ENCODE measurements at regions not wholly inside any gene's neighbourhood (a gene's known extent, or its start where the extent isn't known, plus 50 kb on each side); places are given as distances from the start of the nearest gene placed in this dataset.

- DNase-seq = no peak
Measured at GRCh38 chr7:15794801-15795200, 108.3 kb upstream of the MEOX2 start.

DNA sequence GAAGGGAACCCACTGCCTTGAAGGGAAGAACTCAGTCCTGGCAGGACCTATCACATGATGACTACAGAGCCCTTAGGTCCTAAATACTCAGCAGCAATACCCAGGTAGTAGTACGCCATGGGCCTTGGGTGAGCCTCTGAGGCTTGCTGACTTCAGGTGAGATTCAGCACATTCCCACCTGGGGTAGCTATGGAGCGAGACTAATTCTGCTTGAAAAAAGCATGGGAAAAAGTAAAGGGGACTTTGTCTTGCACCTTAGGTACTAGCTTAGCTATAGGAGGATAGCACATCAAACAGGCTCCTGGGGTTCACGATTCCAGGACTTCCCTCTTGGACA, 98.2 kb upstream of the MEOX2 start:
- DNase-seq = no peak

DNA sequence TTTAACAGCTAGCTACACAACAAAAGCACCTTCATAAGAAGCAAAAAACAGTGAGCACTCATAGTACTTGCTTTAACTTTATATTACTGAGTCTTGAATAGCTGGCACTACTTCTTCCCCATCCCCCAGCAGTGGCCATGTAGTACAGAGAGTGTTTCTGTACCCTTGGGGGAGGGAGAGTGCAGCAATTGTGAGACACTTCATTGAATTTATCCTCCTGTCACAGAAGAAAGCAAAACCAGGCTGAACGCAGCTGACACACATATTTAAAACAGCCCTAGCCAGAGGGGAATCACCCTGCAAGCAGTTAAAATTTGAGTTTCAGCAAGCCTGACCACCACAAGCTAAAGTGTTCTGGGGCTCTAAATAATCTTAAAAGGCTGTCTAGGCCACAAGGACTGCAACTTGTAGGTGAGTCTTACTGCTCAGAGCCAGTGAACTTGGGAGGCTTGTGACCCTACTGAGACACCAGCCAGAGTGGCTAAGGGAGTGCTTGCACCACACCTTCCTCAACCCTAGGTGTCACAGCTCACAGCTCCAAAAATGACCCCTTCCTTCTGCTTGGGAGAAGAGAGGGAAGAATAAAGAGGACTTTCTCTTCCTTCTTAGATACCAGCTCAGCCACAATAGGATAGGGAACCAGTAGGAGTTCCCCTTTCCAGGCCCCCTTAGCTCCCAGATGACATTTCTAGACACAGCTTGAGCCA, 97.7 kb upstream of the MEOX2 start:
- DNase-seq = no peak

GRCh38 chr7:15782656-15783055, 96.2 kb upstream of the MEOX2 start:
- DNase-seq = no peak

GRCh38 chr7:15781944-15782343, 95.5 kb upstream of the MEOX2 start:
- no peak for DNase-seq

DNA sequence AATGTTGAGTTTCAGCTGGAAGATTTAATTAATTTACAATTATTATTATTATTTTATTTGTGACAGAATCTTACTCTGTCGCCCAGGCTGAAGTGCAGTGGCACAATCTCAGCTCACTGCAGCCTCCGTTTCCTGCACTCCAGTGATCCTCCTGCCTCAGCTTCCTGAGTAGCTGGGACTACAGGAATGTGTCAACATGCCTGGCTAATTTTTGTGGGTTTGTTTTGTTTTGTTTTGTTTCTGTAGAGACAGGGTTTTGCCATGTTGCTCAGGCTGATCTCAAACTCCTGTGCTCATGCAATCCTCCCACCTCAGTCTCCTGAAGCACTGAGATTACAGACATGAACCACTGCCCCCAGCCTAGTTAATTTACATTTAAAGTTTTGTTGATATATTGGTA, 93.8 kb upstream of the MEOX2 start:
- no peak for DNase-seq

- DNase-seq = no peak
Measured at GRCh38 chr7:15778191-15778590, 91.7 kb upstream of the MEOX2 start.

DNA sequence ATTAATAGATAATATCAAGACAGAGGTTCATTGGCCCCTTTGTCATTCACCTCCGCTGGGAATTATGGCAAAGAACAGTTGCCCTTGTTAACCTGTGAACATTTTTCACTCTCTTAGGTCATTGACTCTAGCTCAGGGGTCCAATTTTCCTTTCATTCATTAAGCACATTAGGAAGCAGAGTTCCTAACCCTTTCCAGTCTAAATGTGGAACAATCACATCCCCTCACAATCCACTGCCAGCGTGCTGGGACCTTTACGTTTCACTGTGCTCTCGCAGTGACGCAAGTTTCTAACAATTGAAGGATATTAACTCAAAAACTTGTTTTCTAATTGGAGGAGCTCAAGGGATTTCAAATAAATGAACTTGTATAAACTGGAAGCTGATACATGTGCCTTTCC, 79.3 kb upstream of the MEOX2 start:
- DNase-seq = no peak

DNA sequence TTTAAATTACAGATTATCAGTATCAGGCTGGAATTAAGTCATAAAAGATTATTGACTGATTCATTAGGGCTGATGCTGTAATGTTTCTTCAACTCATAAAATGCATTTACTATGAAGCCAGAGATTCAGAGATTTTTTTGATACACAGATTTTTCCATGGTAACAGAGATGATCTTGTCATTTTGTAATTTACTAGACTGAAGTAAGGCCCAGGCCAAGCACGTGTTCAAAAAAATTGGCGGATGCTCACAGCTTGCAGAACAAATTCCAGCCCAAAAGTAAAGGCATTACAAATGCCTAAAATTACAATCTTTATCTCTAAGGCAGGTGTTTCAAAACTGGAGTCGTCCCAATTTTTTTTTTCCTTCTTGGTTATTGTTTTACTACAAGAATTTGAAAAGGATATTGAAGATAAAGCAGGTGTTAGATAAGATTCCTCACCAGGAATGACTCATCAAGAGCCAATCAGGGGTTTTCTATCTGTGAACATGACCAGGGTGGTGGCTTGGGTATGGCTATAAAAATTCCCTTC, 78.4 kb upstream of the MEOX2 start:
- no peak for DNase-seq

GRCh38 chr7:15764010-15764409, 77.5 kb upstream of the MEOX2 start:
- DNase-seq = no peak

GRCh38 chr7:15757041-15758000, 70.8 kb upstream of the MEOX2 start:
- DNase-seq = no peak

DNA sequence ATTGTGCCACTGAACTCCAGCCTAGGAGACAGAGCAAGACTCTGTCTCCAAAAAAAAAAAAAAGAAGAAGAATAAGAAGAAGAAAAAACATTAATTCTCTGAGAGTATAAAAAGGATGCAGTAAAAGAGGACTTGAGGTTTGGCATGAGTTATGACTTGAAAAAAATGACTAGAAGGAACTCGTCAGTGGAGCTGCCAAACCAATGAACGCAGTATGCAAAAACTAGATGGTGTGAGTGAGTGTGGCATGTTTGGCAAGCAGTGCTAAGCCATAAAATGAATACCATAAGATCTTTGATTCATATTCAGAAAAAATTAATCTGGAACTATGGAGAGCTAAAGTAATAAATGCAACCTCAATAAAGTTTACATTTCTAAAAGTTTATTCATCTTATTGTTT, 68.6 kb upstream of the MEOX2 start:
- DNase-seq = no peak

- no peak for DNase-seq
Measured at GRCh38 chr7:15753887-15754579, 67.5 kb upstream of the MEOX2 start.

- DNase-seq = no peak
Measured at GRCh38 chr7:15752377-15752776, 65.9 kb upstream of the MEOX2 start.

DNA sequence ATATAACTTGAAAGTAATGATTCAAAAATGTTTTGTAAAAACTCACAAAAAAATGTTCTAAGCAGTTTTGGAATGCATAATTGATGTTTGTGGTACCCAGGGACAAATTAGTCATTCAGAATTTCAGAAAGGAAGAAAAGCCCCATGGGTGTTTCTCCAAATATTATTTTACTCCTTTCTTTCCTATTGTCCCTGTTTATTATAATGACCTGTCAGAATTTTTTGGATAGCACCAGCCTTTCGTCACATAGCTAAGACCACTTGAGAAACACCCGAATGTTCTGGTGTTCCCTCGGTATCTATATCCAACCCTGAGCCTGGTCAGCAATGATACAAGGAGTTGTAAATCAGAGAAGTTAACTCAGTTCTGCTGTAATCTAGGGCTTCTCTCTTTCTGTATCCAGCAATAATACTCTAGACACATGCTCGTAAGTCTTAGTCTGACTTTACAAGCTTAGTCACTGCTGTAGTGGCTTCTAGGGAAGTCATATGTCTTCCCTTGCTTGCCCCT, 64.8 kb upstream of the MEOX2 start:
- no peak for DNase-seq

DNA sequence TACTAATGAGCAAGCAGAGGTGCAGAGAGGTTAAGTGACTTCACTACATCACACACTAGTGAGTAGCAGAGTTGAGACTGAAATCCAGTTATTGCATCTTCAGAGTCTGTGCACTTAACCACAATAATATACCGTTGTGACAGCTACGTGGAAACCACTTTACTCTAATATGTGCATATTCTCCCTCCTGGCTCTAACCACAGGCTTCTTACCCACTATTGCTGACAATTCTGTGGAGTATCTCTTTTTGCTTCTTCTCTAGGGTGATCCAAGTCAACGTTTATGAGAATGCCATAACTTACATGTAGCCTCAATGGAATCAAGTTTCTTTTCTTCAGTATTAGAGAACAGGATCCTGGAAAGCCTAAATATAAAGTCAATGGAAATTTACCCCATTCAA, 64.2 kb upstream of the MEOX2 start:
- no peak for DNase-seq

DNA sequence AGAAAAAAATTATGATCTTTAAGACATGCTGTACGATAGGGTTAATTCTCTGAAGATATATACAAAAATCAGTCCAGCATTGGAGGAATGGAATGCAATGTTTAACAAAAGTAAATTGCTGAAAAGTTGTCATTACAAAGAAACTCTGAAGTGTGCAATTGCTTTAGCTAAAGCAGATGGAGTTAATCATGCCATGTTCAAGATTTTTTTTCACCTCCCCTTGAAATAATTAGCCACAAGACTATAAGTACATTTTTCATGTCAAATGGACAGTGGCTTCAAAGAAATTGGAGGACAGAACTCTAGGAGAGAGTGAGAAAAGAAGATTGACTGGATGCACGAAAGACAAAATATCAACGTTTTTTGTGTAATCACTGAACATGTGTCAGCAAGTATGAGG, 63.1 kb upstream of the MEOX2 start:
- no peak for DNase-seq

DNA sequence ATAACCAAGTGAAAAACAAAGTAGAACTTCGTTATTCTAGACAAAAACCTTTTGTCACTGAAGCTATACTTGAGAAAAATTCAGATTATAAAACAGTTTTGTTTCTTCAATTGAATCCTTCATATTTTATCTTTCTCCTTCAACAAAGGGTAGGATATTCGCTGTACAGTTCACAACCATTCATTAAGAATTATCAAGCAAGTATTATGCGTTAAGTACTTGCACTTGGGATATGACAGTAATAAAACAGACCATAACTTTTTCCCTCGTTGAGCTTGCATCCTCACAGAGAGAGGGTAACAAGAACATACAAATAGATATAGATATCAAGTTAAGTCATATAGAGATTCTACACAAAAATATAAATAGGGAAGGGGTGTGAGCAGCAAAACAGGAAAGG, 61.2 kb upstream of the MEOX2 start:
- DNase-seq = no peak

DNA sequence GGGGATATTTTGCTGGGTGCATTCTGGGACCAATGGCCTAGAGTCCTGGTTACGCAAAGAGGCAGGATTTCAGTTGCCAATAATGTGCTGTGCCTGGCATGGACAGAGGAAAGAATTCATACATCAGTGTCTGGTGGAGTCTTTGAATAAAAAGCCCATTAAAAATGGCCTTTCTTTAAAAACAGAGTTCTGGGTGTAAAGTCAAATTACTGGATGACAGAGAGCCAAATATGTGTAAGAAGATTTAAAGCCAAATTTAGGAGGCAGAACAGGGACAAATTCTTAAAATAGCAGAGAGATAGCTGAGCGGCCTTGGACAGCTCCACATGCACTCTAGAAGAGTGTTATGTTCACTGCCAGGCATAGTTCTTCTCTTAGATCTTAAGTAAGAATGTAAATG, 60.8 kb upstream of the MEOX2 start:
- DNase-seq = no peak

DNA sequence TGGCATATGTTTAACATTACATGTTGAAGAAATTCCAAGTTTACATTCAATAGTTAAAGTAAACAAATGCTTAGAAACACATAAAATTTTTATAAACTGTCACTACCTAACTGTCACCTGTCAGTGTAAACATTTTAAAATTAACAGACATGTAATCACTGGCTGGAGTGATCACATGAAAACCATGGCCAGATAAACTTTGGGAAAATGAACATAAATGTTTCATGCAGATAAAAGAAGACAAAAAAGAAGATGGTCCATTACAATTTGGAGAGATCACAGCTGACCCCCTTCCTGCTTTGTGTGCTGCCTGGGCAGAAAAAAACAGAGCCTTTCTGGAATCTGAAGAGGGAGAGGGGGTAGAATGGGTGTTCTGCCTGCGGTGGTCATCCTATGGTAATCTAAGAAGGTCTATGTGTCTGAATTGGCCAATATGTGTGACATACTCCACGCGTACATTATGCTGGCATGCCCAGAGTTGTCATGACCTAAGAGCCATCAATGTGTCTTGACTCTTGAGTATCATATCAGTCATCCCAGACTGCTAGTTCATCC, 57.5 kb upstream of the MEOX2 start:
- no peak for DNase-seq

DNA sequence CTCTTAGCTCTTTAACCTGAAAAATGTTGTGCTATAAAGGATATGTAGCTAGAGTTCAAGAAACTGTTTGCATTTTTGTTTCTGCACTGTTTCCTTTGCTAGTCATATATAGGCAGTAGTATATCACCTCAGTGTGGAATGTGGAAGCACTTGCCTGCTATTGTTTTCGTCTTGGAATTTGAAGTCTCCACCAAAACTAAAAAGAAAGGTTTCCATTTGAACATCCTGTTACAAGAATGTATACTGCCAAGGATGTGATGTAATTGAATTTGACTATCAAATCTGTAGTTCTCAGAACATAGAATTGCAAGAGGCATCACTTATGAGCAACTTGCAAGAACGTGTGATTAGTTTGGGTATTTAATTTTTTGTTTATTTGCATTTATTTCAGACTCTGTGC, 51.1 kb upstream of the MEOX2 start:
- DNase-seq = no peak
